WERI-Rb-1 (cell line): ENCODE measurements at regions not wholly inside any gene's neighbourhood (a gene's known extent, or its start where the extent isn't known, plus 50 kb on each side); places are given as distances from the start of the nearest gene placed in this dataset.

Experiments
- DNase-seq: peaks from one replicate; pipeline ENCODE4 v3.0.0-alpha.2; 2020
- H3K27ac ChIP-seq: fragments of 250-450 bp; sonication (Bioruptor Pico); 2 replicates; pipeline ENCODE4 v1.5.1; 2020; ENCODE audit warnings: mild to moderate bottlenecking, moderate library complexity
- H3K27me3 ChIP-seq: fragments of 250-450 bp; sonication (Bioruptor Pico); 2 replicates; pipeline ENCODE4 v1.5.1; 2021; ENCODE audit warnings: mild to moderate bottlenecking, low read depth, moderate library complexity; ENCODE audit not compliant: insufficient read depth, severe bottlenecking
- H3K36me3 ChIP-seq: fragments of 250-450 bp; sonication (Bioruptor Pico); 2 replicates; pipeline ENCODE4 v1.5.1; 2020; ENCODE audit warnings: mild to moderate bottlenecking, moderate library complexity
- H3K4me3 ChIP-seq: 2 replicates; pipeline ENCODE4 v1.5.1; 2011; ENCODE audit warnings: low read depth, mild to moderate bottlenecking, control low read depth, low read length
- H3K9me3 ChIP-seq: fragments of 250-450 bp; sonication (Bioruptor Pico); 2 replicates; pipeline ENCODE4 v1.5.1; 2021; ENCODE audit warnings: mild to moderate bottlenecking, moderate library complexity; ENCODE audit not compliant: severe bottlenecking
- CTCF ChIP-seq: IDR thresholded peaks from 2 replicates; pipeline ENCODE4 v1.5.1; 2011; ENCODE audit warnings: low read depth, mild to moderate bottlenecking, control low read depth, inconsistent platforms, low read length

GRCh38 chr10:130854151-130854550 lies 457.4 kb downstream of the TCERG1L start:
- DNase-seq, result no peak
- no peak overlapping the region for H3K4me3 ChIP-seq
- H3K9me3 ChIP-seq, result no peaks in the 10 kb centered on the region
- H3K36me3 ChIP-seq, result no peaks in the 10 kb centered on the region
- no peak overlapping the region for H3K27ac ChIP-seq
- no peak for TF ChIP-seq CTCF
- H3K27me3 ChIP-seq, result no peaks in the 10 kb centered on the region

DNA sequence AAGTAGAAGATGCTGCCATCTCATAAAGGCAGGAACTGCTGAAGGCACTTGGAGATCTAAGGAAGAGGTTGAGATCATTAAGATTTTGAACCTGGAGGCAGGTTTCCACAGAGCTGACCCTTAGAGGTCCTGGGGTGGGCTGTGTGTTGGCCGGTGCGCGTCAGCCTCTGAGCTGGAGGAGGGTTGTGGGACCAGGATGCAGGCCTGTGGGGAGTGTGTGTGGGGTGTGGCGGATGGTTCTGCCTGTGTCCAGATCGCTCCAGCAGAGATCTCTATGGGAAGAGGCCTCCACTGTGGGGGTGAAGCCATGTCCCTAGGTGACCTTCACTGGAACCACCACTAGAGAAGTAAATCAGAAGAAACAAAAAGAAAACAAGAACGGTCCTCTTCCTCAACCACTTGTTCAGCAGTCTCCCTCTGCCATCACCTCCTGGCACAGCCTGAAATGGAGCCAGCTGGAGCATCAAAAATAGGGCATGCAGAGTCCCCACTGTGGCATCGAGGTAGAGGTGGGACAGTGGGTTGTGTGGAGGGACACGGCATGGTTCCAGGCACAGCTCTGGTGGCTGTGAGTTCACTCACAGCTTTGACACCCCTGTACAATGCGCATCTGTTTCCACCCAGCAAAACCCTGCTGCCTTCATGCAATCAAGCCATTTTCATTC lies 453.8 kb downstream of the TCERG1L start:
- no peak for DNase-seq
- Histone ChIP-seq H3K36me3 (no peaks in the 10 kb centered on the region), H3K27me3 (no peaks in the 10 kb centered on the region), H3K9me3 (no peaks in the 10 kb centered on the region), H3K4me3 (no peak overlapping the region), H3K27ac (no peak overlapping the region)
- TF ChIP-seq CTCF, result no peak

DNA sequence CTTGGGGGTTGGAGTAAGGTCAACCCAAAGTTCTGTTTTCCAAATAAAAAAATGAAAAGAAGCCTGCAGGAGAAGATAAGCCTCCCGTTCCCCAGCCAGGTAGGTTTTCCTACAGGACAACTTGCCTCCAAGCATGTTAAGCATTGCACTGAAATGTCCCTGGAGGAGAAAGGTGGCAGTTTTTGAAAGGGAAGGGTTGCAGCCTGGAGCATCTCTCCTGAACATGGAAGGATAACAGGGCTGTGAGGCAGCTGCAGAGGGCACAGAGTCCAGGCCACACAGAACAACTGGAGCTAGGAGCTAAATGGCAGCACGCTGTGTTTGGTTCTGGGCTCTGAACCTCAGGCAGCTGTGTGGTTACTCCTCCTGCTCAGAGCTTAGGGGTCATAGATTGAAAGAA lies 452.9 kb downstream of the TCERG1L start:
- Histone ChIP-seq H3K36me3 (no peaks in the 10 kb centered on the region), H3K27ac (no peak overlapping the region), H3K4me3 (no peak overlapping the region), H3K9me3 (no peaks in the 10 kb centered on the region), H3K27me3 (no peaks in the 10 kb centered on the region)
- DNase-seq, result no peak
- TF ChIP-seq CTCF, result no peak

DNA sequence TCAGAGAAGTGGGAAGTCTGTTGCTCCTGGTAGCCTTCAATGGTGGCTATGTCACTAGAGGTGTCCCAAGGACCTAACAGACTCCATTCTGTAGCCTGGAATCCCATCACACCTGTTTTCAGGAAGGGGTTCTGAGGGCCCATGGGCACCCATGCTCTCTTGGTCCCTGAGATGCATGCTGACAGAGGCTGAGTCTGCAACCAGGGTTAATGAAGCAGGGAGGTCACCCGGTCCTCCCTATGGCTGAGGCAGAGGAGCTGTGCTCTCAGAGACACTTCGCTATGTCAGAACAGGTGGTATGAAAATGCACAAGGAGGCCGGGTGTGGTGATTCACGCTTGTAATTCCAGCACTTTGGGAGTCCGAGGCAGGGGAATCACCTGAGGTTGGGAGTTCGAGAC lies 452.1 kb downstream of the TCERG1L start:
- Histone ChIP-seq H3K27ac (no peak overlapping the region), H3K9me3 (no peaks in the 10 kb centered on the region), H3K27me3 (no peaks in the 10 kb centered on the region), H3K4me3 (no peak overlapping the region), H3K36me3 (no peaks in the 10 kb centered on the region)
- DNase-seq, result no peak
- no peak for TF ChIP-seq CTCF

DNA sequence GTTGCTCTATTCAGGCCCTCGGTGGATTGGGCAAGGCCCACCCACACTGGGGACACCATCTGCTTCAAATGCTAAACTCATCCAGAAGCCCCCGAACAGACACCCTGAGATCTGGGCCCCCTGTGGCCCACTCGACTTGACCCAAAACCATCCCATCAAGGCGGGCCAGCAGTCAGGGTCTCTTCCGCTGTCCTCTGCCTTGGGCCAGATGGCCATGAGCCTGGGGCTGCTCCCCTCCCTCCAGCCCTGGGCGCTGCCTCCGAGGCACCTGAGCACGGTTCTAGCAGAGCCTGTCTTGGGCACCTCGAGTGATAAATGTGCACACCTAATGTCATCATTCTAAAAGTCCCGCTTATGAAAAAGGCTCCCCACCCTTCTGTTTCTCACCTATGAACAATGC lies 449.4 kb downstream of the TCERG1L start:
- H3K4me3 ChIP-seq, result no peak overlapping the region
- no peak overlapping the region for H3K27ac ChIP-seq
- TF ChIP-seq CTCF, result no peak
- no peaks in the 10 kb centered on the region for H3K27me3 ChIP-seq
- H3K36me3 ChIP-seq, result no peaks in the 10 kb centered on the region
- DNase-seq, result no peak
- H3K9me3 ChIP-seq, result no peaks in the 10 kb centered on the region

DNA sequence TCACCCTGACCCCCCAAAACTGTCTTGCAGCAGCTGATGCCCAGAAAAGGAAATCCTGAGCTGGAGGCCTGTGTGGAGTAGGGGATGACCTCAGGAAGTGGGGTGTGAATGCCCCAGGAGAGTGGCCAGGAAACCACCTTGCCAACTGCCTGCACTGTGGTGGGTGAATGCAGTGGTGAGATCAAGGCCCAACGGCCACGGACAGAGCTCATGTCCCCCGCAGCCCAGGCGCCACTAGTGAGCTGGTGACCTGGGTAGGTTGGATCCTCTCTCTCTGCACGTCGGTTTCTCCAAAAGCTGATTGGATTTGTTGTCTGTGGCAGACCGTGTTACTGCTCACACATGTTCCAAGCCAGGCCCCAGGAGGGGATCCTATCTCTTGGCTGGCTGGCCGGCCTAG lies 448.9 kb downstream of the TCERG1L start:
- no peaks in the 10 kb centered on the region for H3K9me3 ChIP-seq
- no peaks in the 10 kb centered on the region for H3K36me3 ChIP-seq
- H3K27ac ChIP-seq, result no peak overlapping the region
- H3K4me3 ChIP-seq, result no peak overlapping the region
- no peak for TF ChIP-seq CTCF
- no peak for DNase-seq
- no peaks in the 10 kb centered on the region for H3K27me3 ChIP-seq
